ENCODE measurements at regions not wholly inside any gene's neighbourhood (a gene's known extent, or its start where the extent isn't known, plus 50 kb on each side); places are given as distances from the start of the nearest gene placed in this dataset.
A peak's percentile ranks its signal among the peaks of the same experiment; 100 is the strongest.

- no peak for TF ChIP-seq CTCF (IDR thresholded peaks at IDR 0.05; ENCODE audit: low read depth, low read length, missing control alignments)
- in situ Hi-C loops (cut with HindIII; ENCODE audit: low pct_ligation_motif_present, low sequenced_read_pairs), result no loop called here
Observed at GRCh38 chr3:139738697-139739096, 60.9 kb upstream of the NMNAT3 start.

GRCh38 chr3:139737682-139738361 is 60.0 kb upstream of the NMNAT3 start:
- no peak overlapping the region for H3K4me3 ChIP-seq (ENCODE audit: low read depth, low read length)
- H3K27me3 ChIP-seq (replicated peaks), result no peaks in the 10 kb centered on the region
- DNase-seq, result no peak
- in situ Hi-C loops (cut with HindIII; ENCODE audit: low pct_ligation_motif_present, low sequenced_read_pairs), result no loop called here
- H3K27ac ChIP-seq, result no peak overlapping the region
- no peak for TF ChIP-seq CTCF (IDR thresholded peaks at IDR 0.05; ENCODE audit: low read depth, low read length, missing control alignments)
- no peaks in the 10 kb centered on the region for H3K36me3 ChIP-seq (replicated peaks)

More at GRCh38 chr3:139738697-139739096, 60.9 kb upstream of the NMNAT3 start:
- Histone ChIP-seq H3K27me3 (replicated peaks) (no peaks in the 10 kb centered on the region), H3K27ac (no peak overlapping the region), H3K4me3 (ENCODE audit: low read depth, low read length) (no peak overlapping the region), H3K36me3 (replicated peaks) (no peaks in the 10 kb centered on the region)
- DNase-seq, result no peak

GRCh38 chr3:139735191-139735590 is 57.4 kb upstream of the NMNAT3 start:
- no peak overlapping the region for H3K27ac ChIP-seq
- H3K4me3 ChIP-seq (ENCODE audit: low read depth, low read length), result no peak overlapping the region
- no peaks in the 10 kb centered on the region for H3K27me3 ChIP-seq (replicated peaks)
- no peak for TF ChIP-seq CTCF (IDR thresholded peaks at IDR 0.05; ENCODE audit: low read depth, low read length, missing control alignments)
- in situ Hi-C loops (cut with HindIII; ENCODE audit: low pct_ligation_motif_present, low sequenced_read_pairs), result no loop called here
- H3K36me3 ChIP-seq (replicated peaks), result no peaks in the 10 kb centered on the region
- DNase-seq, result no peak

- H3K36me3 ChIP-seq (replicated peaks), result no peaks in the 10 kb centered on the region
- no peaks in the 10 kb centered on the region for H3K27me3 ChIP-seq (replicated peaks)
- in situ Hi-C loops (cut with HindIII; ENCODE audit: low pct_ligation_motif_present, low sequenced_read_pairs), result no loop called here
- H3K27ac ChIP-seq, result no peak overlapping the region
- no peak for DNase-seq
- no peak for TF ChIP-seq CTCF (IDR thresholded peaks at IDR 0.05; ENCODE audit: low read depth, low read length, missing control alignments)
- no peak overlapping the region for H3K4me3 ChIP-seq (ENCODE audit: low read depth, low read length)
Observed at GRCh38 chr3:139732729-139733128, 55.0 kb upstream of the NMNAT3 start.

- Histone ChIP-seq H3K4me3 (ENCODE audit: low read depth, low read length) (no peak overlapping the region), H3K36me3 (replicated peaks) (no peaks in the 10 kb centered on the region), H3K27me3 (replicated peaks) (no peaks in the 10 kb centered on the region), H3K27ac (no peak overlapping the region)
- no peak for TF ChIP-seq CTCF (IDR thresholded peaks at IDR 0.05; ENCODE audit: low read depth, low read length, missing control alignments)
- in situ Hi-C loops (cut with HindIII; ENCODE audit: low pct_ligation_motif_present, low sequenced_read_pairs), result no loop called here
- DNase-seq, result no peak
Observed at GRCh38 chr3:139729300-139729699, 51.5 kb upstream of the NMNAT3 start.

- peak; percentile 31 for DNase-seq
- no peak overlapping the region for H3K27ac ChIP-seq
- no peaks in the 10 kb centered on the region for H3K27me3 ChIP-seq (replicated peaks)
- in situ Hi-C loops (cut with HindIII; ENCODE audit: low pct_ligation_motif_present, low sequenced_read_pairs), result no loop called here
- TF ChIP-seq CTCF (IDR thresholded peaks at IDR 0.05; ENCODE audit: low read depth, low read length, missing control alignments), result no peak
- H3K4me3 ChIP-seq (ENCODE audit: low read depth, low read length), result no peak overlapping the region
- H3K36me3 ChIP-seq (replicated peaks), result no peaks in the 10 kb centered on the region
Observed at GRCh38 chr3:139728414-139728813, 50.6 kb upstream of the NMNAT3 start.
